ENCODE measurements at regions not wholly inside any gene's neighbourhood (a gene's known extent, or its start where the extent isn't known, plus 50 kb on each side); places are given as distances from the start of the nearest gene placed in this dataset.

- intact Hi-C loops (cut with micrococcal nuclease): no loop called here
- no peaks in the 10 kb centered on the region for H3K9me3 Mint-ChIP-seq
Measured at GRCh38 chr12:19970116-19970515, 398.2 kb upstream of the PDE3A start.

GRCh38 chr12:19970821-19971220, 397.5 kb upstream of the PDE3A start:
- DNase-seq: no peak
- H3K27me3 Mint-ChIP-seq (ENCODE audit: low read depth): no peaks in the 10 kb centered on the region
- H3K9me3 Mint-ChIP-seq: no peaks in the 10 kb centered on the region
- CTCF ChIA-PET: no interaction called here
- no peaks in the 10 kb centered on the region for H3K36me3 Mint-ChIP-seq (ENCODE audit: low read depth)
- H3K4me1 Mint-ChIP-seq (ENCODE audit: low read depth): no peaks in the 10 kb centered on the region
- intact Hi-C loops (cut with micrococcal nuclease): no loop called here
- no peak overlapping the region for H3K27ac Mint-ChIP-seq
- no peak overlapping the region for H3K4me3 Mint-ChIP-seq

More at GRCh38 chr12:19970116-19970515, 398.2 kb upstream of the PDE3A start:
- CTCF ChIA-PET: interaction anchor here (0.8 kb wide), 1 partner anchor 36 kb away, joined by 9 read pairs; no protein-coding TSS in a partner anchor
- no peak for DNase-seq
- Mint-ChIP-seq H3K36me3 (ENCODE audit: low read depth) (no peaks in the 10 kb centered on the region), H3K27ac (no peak overlapping the region), H3K27me3 (ENCODE audit: low read depth) (no peaks in the 10 kb centered on the region), H3K4me3 (no peak overlapping the region), H3K4me1 (ENCODE audit: low read depth) (no peaks in the 10 kb centered on the region)

- Mint-ChIP-seq H3K27ac (no peak overlapping the region), H3K36me3 (ENCODE audit: low read depth) (no peaks in the 10 kb centered on the region), H3K4me1 (ENCODE audit: low read depth) (no peaks in the 10 kb centered on the region), H3K27me3 (ENCODE audit: low read depth) (no peaks in the 10 kb centered on the region), H3K9me3 (no peaks in the 10 kb centered on the region), H3K4me3 (no peak overlapping the region)
- no peak for DNase-seq
- CTCF ChIA-PET: no interaction called here
- intact Hi-C loops (cut with micrococcal nuclease): no loop called here
Measured at GRCh38 chr12:19971361-19972280, 396.7 kb upstream of the PDE3A start.

GRCh38 chr12:19972325-19973288, 395.7 kb upstream of the PDE3A start:
- DNase-seq: no peak
- CTCF ChIA-PET: no interaction called here
- no peaks in the 10 kb centered on the region for H3K4me1 Mint-ChIP-seq (ENCODE audit: low read depth)
- H3K36me3 Mint-ChIP-seq (ENCODE audit: low read depth): no peaks in the 10 kb centered on the region
- intact Hi-C loops (cut with micrococcal nuclease): no loop called here
- H3K27me3 Mint-ChIP-seq (ENCODE audit: low read depth): no peaks in the 10 kb centered on the region
- H3K4me3 Mint-ChIP-seq: no peak overlapping the region
- no peak overlapping the region for H3K27ac Mint-ChIP-seq
- H3K9me3 Mint-ChIP-seq: no peaks in the 10 kb centered on the region

GRCh38 chr12:19978193-19978592, 390.1 kb upstream of the PDE3A start:
- no peaks in the 10 kb centered on the region for H3K4me1 Mint-ChIP-seq (ENCODE audit: low read depth)
- no peak for DNase-seq
- intact Hi-C loops (cut with micrococcal nuclease): no loop called here
- H3K4me3 Mint-ChIP-seq: no peak overlapping the region
- no peaks in the 10 kb centered on the region for H3K36me3 Mint-ChIP-seq (ENCODE audit: low read depth)
- H3K9me3 Mint-ChIP-seq: peaks cover 4% of the 10 kb centered on the region
- CTCF ChIA-PET: no interaction called here
- H3K27ac Mint-ChIP-seq: no peak overlapping the region
- no peaks in the 10 kb centered on the region for H3K27me3 Mint-ChIP-seq (ENCODE audit: low read depth)

- CTCF ChIA-PET: no interaction called here
- intact Hi-C loops (cut with micrococcal nuclease): no loop called here
- Mint-ChIP-seq H3K4me1 (ENCODE audit: low read depth) (no peaks in the 10 kb centered on the region), H3K27me3 (ENCODE audit: low read depth) (no peaks in the 10 kb centered on the region), H3K9me3 (peaks cover 4% of the 10 kb centered on the region), H3K4me3 (no peak overlapping the region), H3K27ac (no peak overlapping the region), H3K36me3 (ENCODE audit: low read depth) (no peaks in the 10 kb centered on the region)
- no peak for DNase-seq
Measured at GRCh38 chr12:19979584-19979983, 388.8 kb upstream of the PDE3A start.

- DNase-seq: no peak
- Mint-ChIP-seq H3K27me3 (ENCODE audit: low read depth) (no peaks in the 10 kb centered on the region), H3K4me3 (no peak overlapping the region), H3K36me3 (ENCODE audit: low read depth) (no peaks in the 10 kb centered on the region), H3K4me1 (ENCODE audit: low read depth) (no peaks in the 10 kb centered on the region), H3K9me3 (peaks cover 4% of the 10 kb centered on the region), H3K27ac (no peak overlapping the region)
- intact Hi-C loops (cut with micrococcal nuclease): no loop called here
- CTCF ChIA-PET: no interaction called here
Measured at GRCh38 chr12:19981944-19982343, 386.4 kb upstream of the PDE3A start.

- Mint-ChIP-seq H3K27me3 (ENCODE audit: low read depth) (no peaks in the 10 kb centered on the region), H3K4me1 (ENCODE audit: low read depth) (no peaks in the 10 kb centered on the region), H3K4me3 (no peak overlapping the region), H3K9me3 (peaks cover 5% of the 10 kb centered on the region), H3K36me3 (ENCODE audit: low read depth) (no peaks in the 10 kb centered on the region), H3K27ac (no peak overlapping the region)
- CTCF ChIA-PET: no interaction called here
- DNase-seq: no peak
- intact Hi-C loops (cut with micrococcal nuclease): no loop called here
Measured at GRCh38 chr12:19988001-19988400, 380.3 kb upstream of the PDE3A start.

- no peak overlapping the region for H3K4me3 Mint-ChIP-seq
- no peak for DNase-seq
- H3K27ac Mint-ChIP-seq: no peak overlapping the region
- H3K9me3 Mint-ChIP-seq: peaks cover 3% of the 10 kb centered on the region
- CTCF ChIA-PET: no interaction called here
- H3K4me1 Mint-ChIP-seq (ENCODE audit: low read depth): no peaks in the 10 kb centered on the region
- intact Hi-C loops (cut with micrococcal nuclease): no loop called here
- no peaks in the 10 kb centered on the region for H3K36me3 Mint-ChIP-seq (ENCODE audit: low read depth)
- no peaks in the 10 kb centered on the region for H3K27me3 Mint-ChIP-seq (ENCODE audit: low read depth)
Measured at GRCh38 chr12:19988459-19988873, 379.9 kb upstream of the PDE3A start.

- intact Hi-C loops (cut with micrococcal nuclease): no loop called here
- H3K27ac Mint-ChIP-seq: no peak overlapping the region
- DNase-seq: no peak
- H3K4me1 Mint-ChIP-seq (ENCODE audit: low read depth): no peaks in the 10 kb centered on the region
- CTCF ChIA-PET: no interaction called here
- no peaks in the 10 kb centered on the region for H3K27me3 Mint-ChIP-seq (ENCODE audit: low read depth)
- no peaks in the 10 kb centered on the region for H3K36me3 Mint-ChIP-seq (ENCODE audit: low read depth)
- H3K9me3 Mint-ChIP-seq: peaks cover 4% of the 10 kb centered on the region
- H3K4me3 Mint-ChIP-seq: no peak overlapping the region
Measured at GRCh38 chr12:19988948-19989347, 379.4 kb upstream of the PDE3A start.

GRCh38 chr12:19991146-19991545, 377.2 kb upstream of the PDE3A start:
- Mint-ChIP-seq H3K4me1 (ENCODE audit: low read depth) (no peaks in the 10 kb centered on the region), H3K4me3 (no peak overlapping the region), H3K36me3 (ENCODE audit: low read depth) (no peaks in the 10 kb centered on the region), H3K9me3 (peaks cover 4% of the 10 kb centered on the region), H3K27me3 (ENCODE audit: low read depth) (no peaks in the 10 kb centered on the region), H3K27ac (no peak overlapping the region)
- intact Hi-C loops (cut with micrococcal nuclease): no loop called here
- DNase-seq: no peak
- CTCF ChIA-PET: no interaction called here

- Mint-ChIP-seq H3K36me3 (ENCODE audit: low read depth) (no peaks in the 10 kb centered on the region), H3K27me3 (ENCODE audit: low read depth) (no peaks in the 10 kb centered on the region), H3K9me3 (peaks cover 4% of the 10 kb centered on the region), H3K4me1 (ENCODE audit: low read depth) (no peaks in the 10 kb centered on the region), H3K4me3 (no peak overlapping the region), H3K27ac (no peak overlapping the region)
- intact Hi-C loops (cut with micrococcal nuclease): no loop called here
- CTCF ChIA-PET: no interaction called here
- no peak for DNase-seq
Measured at GRCh38 chr12:19992311-19992710, 376.0 kb upstream of the PDE3A start.
